GM12891 (cell line): ENCODE measurements at regions not wholly inside any gene's neighbourhood (a gene's known extent, or its start where the extent isn't known, plus 50 kb on each side); places are given as distances from the start of the nearest gene placed in this dataset.

Experiments
- POLR2A ChIP-seq: IDR thresholded peaks from 2 replicates; pipeline ENCODE4 v1.6.1; 2011; ENCODE audit warnings: low read depth, low read length, control low read depth
- POLR2AphosphoS5 ChIP-seq: IDR thresholded peaks from 2 replicates; pipeline ENCODE4 v1.6.1; 2011; ENCODE audit warnings: low read depth, low read length, control low read depth
- SPI1 ChIP-seq: IDR thresholded peaks from 2 replicates; pipeline ENCODE4 v1.6.1; 2011; ENCODE audit warnings: low read depth, low read length, control low read depth
- TAF1 ChIP-seq: IDR thresholded peaks from 2 replicates; pipeline ENCODE4 v1.6.1; 2011; ENCODE audit warnings: low read depth, low read length, control low read depth

GRCh38 chr4:81586706-81587105 lies 115.0 kb upstream of the RASGEF1B start:
- TF ChIP-seq TAF1, result no peak
- TF ChIP-seq POLR2A, result no peak
- TF ChIP-seq SPI1, result no peak
- no peak for TF ChIP-seq POLR2AphosphoS5
